Upper lobe of left lung (tissue), 6 donors: ENCODE measurements at regions not wholly inside any gene's neighbourhood (a gene's known extent, or its start where the extent isn't known, plus 50 kb on each side); places are given as distances from the start of the nearest gene placed in this dataset.

Experiments used
- ATAC-seq, 2 donors: fragments of 200-7000 bp; cut with Tn5 transposase; one replicate each; pipeline ENCODE4 v1.9.1; 2022; ENCODE audit warnings: mild to moderate bottlenecking in 2 of 2, moderate library complexity in 2 of 2; ENCODE audit not compliant: low FRiP score in 2 of 2
- DNase-seq, 2 donors: peaks; one replicate each; pipeline ENCODE4 v3.0.0-alpha.2; 2019 to 2020
- H3K27ac ChIP-seq, 4 donors: fragments of 200-600 bp; sonication (generic); one replicate each; pipeline ENCODE4 v1.5.1; 2016 to 2019
- H3K27me3 ChIP-seq, 4 donors: fragments of 200-600 bp; sonication (generic); one replicate each; pipeline ENCODE4 v1.5.1; 2017 to 2019
- H3K36me3 ChIP-seq, 4 donors: fragments of 200-600 bp; sonication (generic); one replicate each; pipeline ENCODE4 v1.5.1; 2016 to 2019
- H3K4me1 ChIP-seq, 4 donors: fragments of 200-600 bp; sonication (generic); one replicate each; pipeline ENCODE4 v1.5.1; 2018 to 2019
- H3K4me3 ChIP-seq, 4 donors: fragments of 200-600 bp; sonication (generic); one replicate each; pipeline ENCODE4 v1.5.1; 2017 to 2019; ENCODE audit warnings: mild to moderate bottlenecking in 2 of 4, moderate library complexity in 1 of 4
- H3K9me3 ChIP-seq, 4 donors: fragments of 200-600 bp; sonication (generic); one replicate each; pipeline ENCODE4 v1.5.1; 2018 to 2019
- EP300 ChIP-seq, 4 donors: sonication (generic); formaldehyde crosslinking; IDR thresholded peaks; one replicate each; pipeline ENCODE4 v1.5.1; 2017; ENCODE audit warnings: antibody characterized with exemption in 4 of 4, control low read depth in 2 of 4
- POLR2A ChIP-seq, 4 donors: fragments of 450-650 bp; IDR thresholded peaks; one replicate each; pipeline ENCODE4 v1.5.1; 2016 to 2017; ENCODE audit warnings: antibody characterized with exemption in 4 of 4, mild to moderate bottlenecking in 2 of 4
- POLR2AphosphoS5 ChIP-seq, 2 donors: sonication (generic); formaldehyde crosslinking; IDR thresholded peaks; one replicate each; pipeline ENCODE4 v1.5.1; 2017; ENCODE audit warnings: antibody characterized with exemption in 2 of 2
- WGBS, 2 donors: methylation state at CpG; one replicate each; pipeline ENCODE4 v1.1.5; 2017 to 2018; 5-methylcytosine and 5-hydroxymethylcytosine counted together
- TF ChIP-seq, protein P1 (sequence below), 6 experiments: fragments of 450-650 bp in 4 of 6; fragments of 200-600 bp in 2 of 6; sonication (generic) in 2 of 6; IDR thresholded peaks; one replicate each; pipeline ENCODE4 v1.5.1; 2016 to 2019; ENCODE audit warnings: antibody characterized with exemption in 6 of 6
- donor health status: DM: no; HTN: no; CAD: no; lungs with moderate emphysema.
- donor health status: DM: no; HTN: yes; CAD: no; lungs with severe emphysema.

- Histone ChIP-seq H3K27me3 (no peaks in the 10 kb centered on the region), H3K4me3 (no peak overlapping the region), H3K36me3 (no peaks in the 10 kb centered on the region), H3K4me1 (no peaks in the 10 kb centered on the region), H3K9me3 (no peaks in the 10 kb centered on the region), H3K27ac (no peak overlapping the region)
- ATAC-seq (no peak), DNase-seq (no peak)
- WGBS, 2 donors, result 86 to 94% methylated on average over 1 to 4 of the region's 4 CpGs
- TF ChIP-seq POLR2AphosphoS5 (IDR thresholded peaks at IDR 0.05), result no peak
- TF ChIP-seq, protein P1, sequence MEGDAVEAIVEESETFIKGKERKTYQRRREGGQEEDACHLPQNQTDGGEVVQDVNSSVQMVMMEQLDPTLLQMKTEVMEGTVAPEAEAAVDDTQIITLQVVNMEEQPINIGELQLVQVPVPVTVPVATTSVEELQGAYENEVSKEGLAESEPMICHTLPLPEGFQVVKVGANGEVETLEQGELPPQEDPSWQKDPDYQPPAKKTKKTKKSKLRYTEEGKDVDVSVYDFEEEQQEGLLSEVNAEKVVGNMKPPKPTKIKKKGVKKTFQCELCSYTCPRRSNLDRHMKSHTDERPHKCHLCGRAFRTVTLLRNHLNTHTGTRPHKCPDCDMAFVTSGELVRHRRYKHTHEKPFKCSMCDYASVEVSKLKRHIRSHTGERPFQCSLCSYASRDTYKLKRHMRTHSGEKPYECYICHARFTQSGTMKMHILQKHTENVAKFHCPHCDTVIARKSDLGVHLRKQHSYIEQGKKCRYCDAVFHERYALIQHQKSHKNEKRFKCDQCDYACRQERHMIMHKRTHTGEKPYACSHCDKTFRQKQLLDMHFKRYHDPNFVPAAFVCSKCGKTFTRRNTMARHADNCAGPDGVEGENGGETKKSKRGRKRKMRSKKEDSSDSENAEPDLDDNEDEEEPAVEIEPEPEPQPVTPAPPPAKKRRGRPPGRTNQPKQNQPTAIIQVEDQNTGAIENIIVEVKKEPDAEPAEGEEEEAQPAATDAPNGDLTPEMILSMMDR (IDR thresholded peaks at IDR 0.05), result no peak
- TF ChIP-seq POLR2A (IDR thresholded peaks at IDR 0.05), result no peak
- no peak for TF ChIP-seq EP300 (IDR thresholded peaks at IDR 0.05)
Measured at GRCh38 chr2:129765326-129765677, 214.2 kb upstream of the RAB6C start.

DNA sequence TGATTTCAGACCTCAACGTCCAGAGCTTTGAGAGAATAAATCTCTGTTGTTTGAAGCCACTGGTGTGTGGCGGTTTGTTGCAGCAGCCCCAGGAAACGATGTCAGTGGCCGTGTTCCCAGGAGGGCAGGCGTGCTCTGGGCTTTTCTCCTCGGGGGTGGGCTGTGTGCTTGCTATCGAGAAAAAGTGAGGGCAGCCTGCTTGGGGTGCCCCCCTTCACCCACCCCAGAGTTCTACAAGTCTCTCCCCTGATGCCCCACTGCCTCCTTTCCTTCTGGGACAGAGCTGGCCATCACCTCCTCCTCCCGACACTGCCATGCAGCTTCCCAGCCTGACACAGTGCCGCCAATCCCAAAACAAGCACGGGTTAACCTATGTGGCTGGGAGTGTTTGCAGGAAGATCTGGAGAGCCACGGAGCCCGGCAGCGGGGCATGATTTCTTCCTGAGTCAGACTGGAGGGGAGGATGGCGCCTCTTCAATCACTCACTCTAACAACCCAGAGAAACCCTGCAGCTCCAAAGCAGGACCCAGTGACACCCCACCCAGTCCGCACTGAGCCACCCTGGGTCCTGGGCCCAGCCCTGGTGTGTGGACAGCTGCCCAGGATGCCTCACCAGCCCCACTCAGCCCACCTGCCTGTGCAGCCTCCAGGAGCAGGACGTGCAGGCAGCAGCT is 213.7 kb upstream of the RAB6C start:
- Histone ChIP-seq H3K4me1 (no peaks in the 10 kb centered on the region), H3K36me3 (no peaks in the 10 kb centered on the region), H3K27me3 (no peaks in the 10 kb centered on the region), H3K27ac (no peak overlapping the region), H3K4me3 (no peak overlapping the region), H3K9me3 (no peaks in the 10 kb centered on the region)
- TF ChIP-seq POLR2AphosphoS5 (IDR thresholded peaks at IDR 0.05) (no peak), EP300 (IDR thresholded peaks at IDR 0.05) (no peak)
- no peak for ATAC-seq
- 46 to 52% methylated on average over 8 to 15 of the region's 16 CpGs for WGBS, 2 donors
- DNase-seq, result peak in 1 of 2 donors; percentile 45

DNA sequence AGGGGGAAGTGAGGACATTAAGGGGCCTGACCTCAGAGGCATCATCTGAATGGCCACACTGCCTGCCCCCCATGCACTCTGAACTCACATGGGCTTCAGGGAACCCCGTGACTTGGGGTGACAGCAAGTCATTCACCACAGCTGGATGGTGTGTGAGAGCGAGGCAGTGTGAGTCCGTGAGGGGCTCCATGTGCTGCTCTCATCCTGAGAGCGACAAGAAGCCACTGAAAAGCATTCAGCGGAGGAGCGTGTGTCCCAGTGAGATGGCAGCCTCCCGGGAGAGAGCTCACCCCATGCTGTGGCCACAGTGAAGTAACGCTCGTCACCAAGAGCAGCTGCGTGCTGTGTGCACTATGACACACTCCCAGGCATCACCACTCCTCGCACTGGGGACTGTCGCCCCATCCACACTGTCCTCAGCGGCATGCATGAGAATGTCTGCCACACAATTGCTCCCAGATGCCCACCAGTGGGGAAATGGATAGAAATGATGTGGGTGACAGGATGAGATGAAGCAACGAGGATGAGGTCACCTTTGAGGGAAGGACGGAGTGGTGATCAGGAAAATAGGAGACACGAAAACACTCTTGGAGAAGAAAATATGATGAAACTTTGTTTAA is 213.0 kb upstream of the RAB6C start:
- WGBS, 2 donors, result 69 to 80% methylated on average over 9 to 16 of the region's 16 CpGs
- H3K4me3 ChIP-seq, result no peak overlapping the region
- H3K9me3 ChIP-seq, result no peaks in the 10 kb centered on the region
- ATAC-seq, result no peak
- no peaks in the 10 kb centered on the region for H3K27me3 ChIP-seq
- H3K27ac ChIP-seq, result no peak overlapping the region
- no peak for DNase-seq
- H3K4me1 ChIP-seq, result no peaks in the 10 kb centered on the region
- no peaks in the 10 kb centered on the region for H3K36me3 ChIP-seq
- TF ChIP-seq EP300 (IDR thresholded peaks at IDR 0.05) (no peak), POLR2A (IDR thresholded peaks at IDR 0.05) (no peak), POLR2AphosphoS5 (IDR thresholded peaks at IDR 0.05) (no peak)
- TF ChIP-seq, protein P1 (IDR thresholded peaks at IDR 0.05), result no peak

DNA sequence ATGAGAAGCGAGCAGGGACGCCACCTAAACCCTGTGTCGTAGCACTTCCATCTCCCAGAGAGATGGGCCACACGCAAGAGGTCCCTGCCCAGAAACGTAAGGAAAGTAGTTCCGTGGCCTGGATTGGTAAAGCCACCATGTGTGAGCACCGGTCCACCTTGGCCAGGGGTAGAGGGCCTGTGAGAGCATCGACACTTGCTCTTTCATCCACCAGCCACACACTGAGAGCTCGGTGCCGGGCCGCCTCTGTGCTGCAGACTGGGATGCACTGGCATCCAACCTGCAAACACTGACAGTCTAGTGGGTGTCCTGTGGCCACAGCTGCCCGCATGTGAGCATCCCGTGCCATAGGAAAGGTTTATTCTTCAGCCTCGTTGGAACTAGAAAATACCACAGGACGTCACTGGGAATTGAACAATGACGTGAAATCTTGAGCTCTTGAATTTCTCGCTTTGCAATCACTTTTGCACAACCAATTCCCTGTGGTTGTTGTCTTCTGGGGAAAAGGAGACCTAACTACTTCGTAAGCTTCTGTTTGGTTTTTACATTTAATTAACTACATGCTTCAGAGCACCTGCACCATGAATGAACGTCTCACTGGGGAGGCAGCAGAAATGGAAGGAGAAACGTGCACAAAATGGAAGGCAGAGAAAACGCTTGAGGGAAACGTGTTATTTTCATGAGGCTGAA is 212.0 kb upstream of the RAB6C start:
- H3K36me3 ChIP-seq, result no peaks in the 10 kb centered on the region
- 83 to 88% methylated on average over 20 to 22 of the region's 22 CpGs for WGBS, 2 donors
- H3K9me3 ChIP-seq, result no peaks in the 10 kb centered on the region
- no peaks in the 10 kb centered on the region for H3K4me1 ChIP-seq
- TF ChIP-seq, protein P1 (IDR thresholded peaks at IDR 0.05), result no peak
- TF ChIP-seq POLR2AphosphoS5 (IDR thresholded peaks at IDR 0.05), result no peak
- H3K27ac ChIP-seq, result no peak overlapping the region
- no peaks in the 10 kb centered on the region for H3K27me3 ChIP-seq
- no peak overlapping the region for H3K4me3 ChIP-seq
- DNase-seq (peak in 1 of 2 donors; percentile 38), ATAC-seq (no peak)

GRCh38 chr2:129768036-129768386 is 211.5 kb upstream of the RAB6C start:
- ATAC-seq (no peak), DNase-seq (no peak)
- Histone ChIP-seq H3K9me3 (no peaks in the 10 kb centered on the region), H3K27ac (no peak overlapping the region), H3K4me3 (no peak overlapping the region), H3K27me3 (no peaks in the 10 kb centered on the region), H3K36me3 (no peaks in the 10 kb centered on the region), H3K4me1 (no peaks in the 10 kb centered on the region)
- TF ChIP-seq EP300 (IDR thresholded peaks at IDR 0.05) (no peak), POLR2AphosphoS5 (IDR thresholded peaks at IDR 0.05) (no peak), POLR2A (IDR thresholded peaks at IDR 0.05) (no peak)
- TF ChIP-seq, protein P1 (IDR thresholded peaks at IDR 0.05), result no peak
- 43 to 61% methylated on average over 6 of the region's 6 CpGs for WGBS, 2 donors
